GM23338 (cell line): ENCODE measurements at regions not wholly inside any gene's neighbourhood (a gene's known extent, or its start where the extent isn't known, plus 50 kb on each side); places are given as distances from the start of the nearest gene placed in this dataset.

ENCODE experiments used
- ATAC-seq: fragments of 200-7000 bp; cut with Tn5 transposase; 3 replicates; pipeline ENCODE4 v1.9.1; 2020
- DNase-seq: peaks from one replicate; pipeline ENCODE4 v3.0.0-alpha.2; 2015; ENCODE audit warnings: low spot score
- H2AFZ ChIP-seq: fragments of 200-600 bp; sonication (generic); 2 replicates; pipeline ENCODE4 v1.8.0; 2016; ENCODE audit warnings: antibody characterized with exemption, mild to moderate bottlenecking, moderate library complexity
- H3F3A ChIP-seq: fragments of 200-600 bp; sonication (generic); replicated peaks from 2 replicates; pipeline ENCODE4 v1.8.0; 2017; ENCODE audit warnings: antibody characterized with exemption, mixed run types, low read depth
- H3K27ac ChIP-seq: fragments of 200-600 bp; sonication (generic); 2 replicates; pipeline ENCODE4 v1.6.1; 2016; ENCODE audit warnings: low read depth
- H3K27me3 ChIP-seq: fragments of 200-600 bp; sonication (generic); 2 replicates; pipeline ENCODE4 v1.8.0; 2016; ENCODE audit warnings: mild to moderate bottlenecking, mixed run types, moderate library complexity; ENCODE audit not compliant: insufficient read depth
- H3K36me3 ChIP-seq: fragments of 200-600 bp; sonication (generic); 2 replicates; pipeline ENCODE4 v1.8.0; 2016; ENCODE audit warnings: mild to moderate bottlenecking; ENCODE audit not compliant: insufficient read depth
- H3K4me1 ChIP-seq: fragments of 200-600 bp; sonication (generic); 2 replicates; pipeline ENCODE4 v1.8.0; 2016; ENCODE audit warnings: mild to moderate bottlenecking, moderate library complexity; ENCODE audit not compliant: insufficient read depth
- H3K4me2 ChIP-seq: fragments of 200-600 bp; sonication (generic); 2 replicates; pipeline ENCODE4 v1.7.1; 2017; ENCODE audit warnings: mixed run types
- H3K4me3 ChIP-seq: fragments of 200-600 bp; sonication (generic); 2 replicates; pipeline ENCODE4 v1.6.1; 2016; ENCODE audit warnings: mixed run types
- H3K79me2 ChIP-seq: fragments of 200-600 bp; sonication (generic); replicated peaks from 2 replicates; pipeline ENCODE4 v1.8.0; 2017; ENCODE audit warnings: mild to moderate bottlenecking; ENCODE audit not compliant: insufficient read depth
- H3K9me2 ChIP-seq: fragments of 200-600 bp; sonication (generic); 2 replicates; pipeline ENCODE4 v1.8.0; 2017; ENCODE audit not compliant: insufficient read depth
- H4K20me1 ChIP-seq: fragments of 200-600 bp; sonication (generic); replicated peaks from 2 replicates; pipeline ENCODE4 v1.8.0; 2017; ENCODE audit warnings: mild to moderate bottlenecking; ENCODE audit not compliant: insufficient read depth
- H3K27ac Mint-ChIP-seq: 2 replicates; pipeline ENCODE4 v1.8.0; 2020; ENCODE audit warnings: inconsistent platforms, mild to moderate bottlenecking, moderate library complexity, mixed read lengths
- H3K27me3 Mint-ChIP-seq: 3 replicates; pipeline ENCODE4 v1.8.0; 2022; ENCODE audit warnings: low read depth, mild to moderate bottlenecking, moderate library complexity, mixed read lengths, inconsistent platforms; ENCODE audit not compliant: insufficient read depth, poor library complexity
- H3K36me3 Mint-ChIP-seq: 3 replicates; pipeline ENCODE4 v1.8.0; 2021; ENCODE audit warnings: low read depth, mild to moderate bottlenecking, inconsistent platforms, moderate library complexity, mixed read lengths
- H3K4me1 Mint-ChIP-seq: 3 replicates; pipeline ENCODE4 v1.8.0; 2020; ENCODE audit warnings: mild to moderate bottlenecking, inconsistent platforms, mixed read lengths
- H3K4me3 Mint-ChIP-seq: 3 replicates; pipeline ENCODE4 v1.8.0; 2021; ENCODE audit warnings: moderate library complexity, mild to moderate bottlenecking, inconsistent platforms, mixed read lengths
- H3K9me3 Mint-ChIP-seq: 3 replicates; pipeline ENCODE4 v1.8.0; 2020; ENCODE audit warnings: moderate library complexity, mild to moderate bottlenecking, inconsistent platforms, mixed read lengths
- CREB1 ChIP-seq: fragments of 250-450 bp; sonication (Bioruptor Pico); IDR thresholded peaks from 2 replicates; pipeline ENCODE4 v1.5.0; 2020; ENCODE audit warnings: low read depth, mild to moderate bottlenecking, moderate library complexity
- EZH2 ChIP-seq: fragments of 200-600 bp; sonication (generic); IDR thresholded peaks from one replicate; pipeline ENCODE4 v1.8.0; 2017; ENCODE audit warnings: antibody characterized with exemption, mild to moderate bottlenecking, low read depth; ENCODE audit not compliant: unreplicated experiment
- NANOG ChIP-seq: IDR thresholded peaks from 2 replicates; pipeline ENCODE4 v1.6.1; 2016; ENCODE audit warnings: antibody characterized with exemption, borderline replicate concordance
- POLR2AphosphoS5 ChIP-seq: IDR thresholded peaks from 2 replicates; pipeline ENCODE4 v1.6.1; 2016; ENCODE audit warnings: antibody characterized with exemption, low read depth
- ZNF114 ChIP-seq: fragments of 250-450 bp; sonication (Bioruptor Pico); IDR thresholded peaks from 2 replicates; pipeline ENCODE4 v1.5.0; 2020; ENCODE audit warnings: mild to moderate bottlenecking, moderate library complexity
- TF ChIP-seq, protein P1 (sequence below): IDR thresholded peaks from one replicate; pipeline ENCODE4 v1.6.1; 2018; ENCODE audit warnings: antibody characterized with exemption; ENCODE audit not compliant: unreplicated experiment
- TF ChIP-seq, protein P2 (sequence below): IDR thresholded peaks from 2 replicates; pipeline ENCODE4 v1.6.1; 2016; ENCODE audit warnings: antibody characterized with exemption
- TF ChIP-seq, protein P3 (sequence below), 2 experiments: fragments of 200-600 bp in 1 of 2; sonication (generic) in 1 of 2; conservative IDR thresholded peaks; 2 replicates each; pipeline versions ENCODE4 v1.5.1 to v1.6.1; 2016 to 2017; ENCODE audit warnings: antibody characterized with exemption in 2 of 2, low read depth in 2 of 2, mild to moderate bottlenecking in 2 of 2, moderate library complexity in 1 of 2

DNA sequence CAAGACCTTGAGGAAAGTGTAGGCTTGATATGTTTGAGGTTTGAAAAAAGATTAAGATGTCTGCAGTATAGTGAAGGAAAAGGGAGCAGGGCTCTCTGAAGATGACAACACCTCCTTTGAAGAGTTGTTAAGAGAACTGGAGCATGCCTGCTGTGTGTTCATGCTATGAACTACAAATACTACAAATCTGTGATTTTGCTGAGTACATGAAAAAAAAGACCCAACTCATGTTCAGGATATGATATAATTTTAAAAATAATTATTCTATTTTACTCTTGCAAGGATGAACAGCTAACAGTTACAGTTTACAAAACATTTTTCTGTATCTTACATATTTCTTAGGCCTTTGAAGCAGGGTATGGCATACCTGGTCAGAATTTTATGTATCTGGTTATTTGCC is 305.4 kb upstream of the CWC22 start (continued):
- TF ChIP-seq EZH2 (no peak), POLR2AphosphoS5 (no peak), ZNF114 (CRISPR knock-in tag) (no peak), CREB1 (CRISPR knock-in tag) (no peak)
- TF ChIP-seq, protein P1, sequence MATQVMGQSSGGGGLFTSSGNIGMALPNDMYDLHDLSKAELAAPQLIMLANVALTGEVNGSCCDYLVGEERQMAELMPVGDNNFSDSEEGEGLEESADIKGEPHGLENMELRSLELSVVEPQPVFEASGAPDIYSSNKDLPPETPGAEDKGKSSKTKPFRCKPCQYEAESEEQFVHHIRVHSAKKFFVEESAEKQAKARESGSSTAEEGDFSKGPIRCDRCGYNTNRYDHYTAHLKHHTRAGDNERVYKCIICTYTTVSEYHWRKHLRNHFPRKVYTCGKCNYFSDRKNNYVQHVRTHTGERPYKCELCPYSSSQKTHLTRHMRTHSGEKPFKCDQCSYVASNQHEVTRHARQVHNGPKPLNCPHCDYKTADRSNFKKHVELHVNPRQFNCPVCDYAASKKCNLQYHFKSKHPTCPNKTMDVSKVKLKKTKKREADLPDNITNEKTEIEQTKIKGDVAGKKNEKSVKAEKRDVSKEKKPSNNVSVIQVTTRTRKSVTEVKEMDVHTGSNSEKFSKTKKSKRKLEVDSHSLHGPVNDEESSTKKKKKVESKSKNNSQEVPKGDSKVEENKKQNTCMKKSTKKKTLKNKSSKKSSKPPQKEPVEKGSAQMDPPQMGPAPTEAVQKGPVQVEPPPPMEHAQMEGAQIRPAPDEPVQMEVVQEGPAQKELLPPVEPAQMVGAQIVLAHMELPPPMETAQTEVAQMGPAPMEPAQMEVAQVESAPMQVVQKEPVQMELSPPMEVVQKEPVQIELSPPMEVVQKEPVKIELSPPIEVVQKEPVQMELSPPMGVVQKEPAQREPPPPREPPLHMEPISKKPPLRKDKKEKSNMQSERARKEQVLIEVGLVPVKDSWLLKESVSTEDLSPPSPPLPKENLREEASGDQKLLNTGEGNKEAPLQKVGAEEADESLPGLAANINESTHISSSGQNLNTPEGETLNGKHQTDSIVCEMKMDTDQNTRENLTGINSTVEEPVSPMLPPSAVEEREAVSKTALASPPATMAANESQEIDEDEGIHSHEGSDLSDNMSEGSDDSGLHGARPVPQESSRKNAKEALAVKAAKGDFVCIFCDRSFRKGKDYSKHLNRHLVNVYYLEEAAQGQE: no peak
- TF ChIP-seq, protein P2, sequence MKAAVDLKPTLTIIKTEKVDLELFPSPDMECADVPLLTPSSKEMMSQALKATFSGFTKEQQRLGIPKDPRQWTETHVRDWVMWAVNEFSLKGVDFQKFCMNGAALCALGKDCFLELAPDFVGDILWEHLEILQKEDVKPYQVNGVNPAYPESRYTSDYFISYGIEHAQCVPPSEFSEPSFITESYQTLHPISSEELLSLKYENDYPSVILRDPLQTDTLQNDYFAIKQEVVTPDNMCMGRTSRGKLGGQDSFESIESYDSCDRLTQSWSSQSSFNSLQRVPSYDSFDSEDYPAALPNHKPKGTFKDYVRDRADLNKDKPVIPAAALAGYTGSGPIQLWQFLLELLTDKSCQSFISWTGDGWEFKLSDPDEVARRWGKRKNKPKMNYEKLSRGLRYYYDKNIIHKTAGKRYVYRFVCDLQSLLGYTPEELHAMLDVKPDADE: no peak

DNA sequence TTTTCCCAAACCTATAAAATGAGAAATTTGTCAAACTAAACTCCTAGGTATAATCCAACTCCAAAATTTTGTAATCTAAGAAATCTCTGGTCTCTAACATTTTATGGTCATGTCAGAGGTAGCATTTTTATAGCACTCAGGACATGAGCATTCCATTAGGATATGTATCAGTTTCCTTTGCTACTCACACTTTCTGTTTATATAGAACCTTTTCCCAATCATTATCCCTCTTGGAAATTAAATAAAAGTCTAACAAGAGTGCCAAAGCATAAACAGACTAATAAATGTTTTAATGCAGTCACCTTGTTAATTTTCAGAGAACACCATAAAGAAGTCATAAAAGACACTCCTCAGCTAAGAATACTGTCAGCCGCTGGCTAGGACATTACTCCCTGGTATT is 300.0 kb upstream of the CWC22 start:
- Mint-ChIP-seq H3K27me3 (no peaks in the 10 kb centered on the region), H3K9me3 (no peaks in the 10 kb centered on the region), H3K27ac (no peak overlapping the region), H3K4me1 (no peaks in the 10 kb centered on the region), H3K4me3 (no peak overlapping the region), H3K36me3 (no peaks in the 10 kb centered on the region)
- Histone ChIP-seq H3K4me1 (no peaks in the 10 kb centered on the region), H3K4me3 (no peak overlapping the region), H3K36me3 (no peaks in the 10 kb centered on the region), H2AFZ (no peak overlapping the region), H3K27me3 (no peaks in the 10 kb centered on the region), H3F3A (no peaks in the 10 kb centered on the region), H3K27ac (no peak overlapping the region), H3K4me2 (no peak overlapping the region), H3K9me2 (no peaks in the 10 kb centered on the region), H4K20me1 (no peaks in the 10 kb centered on the region), H3K79me2 (no peaks in the 10 kb centered on the region)
- DNase-seq (no peak), ATAC-seq (no peak)
- TF ChIP-seq, protein P1: no peak
- TF ChIP-seq, protein P2: no peak
- TF ChIP-seq, protein P3, sequence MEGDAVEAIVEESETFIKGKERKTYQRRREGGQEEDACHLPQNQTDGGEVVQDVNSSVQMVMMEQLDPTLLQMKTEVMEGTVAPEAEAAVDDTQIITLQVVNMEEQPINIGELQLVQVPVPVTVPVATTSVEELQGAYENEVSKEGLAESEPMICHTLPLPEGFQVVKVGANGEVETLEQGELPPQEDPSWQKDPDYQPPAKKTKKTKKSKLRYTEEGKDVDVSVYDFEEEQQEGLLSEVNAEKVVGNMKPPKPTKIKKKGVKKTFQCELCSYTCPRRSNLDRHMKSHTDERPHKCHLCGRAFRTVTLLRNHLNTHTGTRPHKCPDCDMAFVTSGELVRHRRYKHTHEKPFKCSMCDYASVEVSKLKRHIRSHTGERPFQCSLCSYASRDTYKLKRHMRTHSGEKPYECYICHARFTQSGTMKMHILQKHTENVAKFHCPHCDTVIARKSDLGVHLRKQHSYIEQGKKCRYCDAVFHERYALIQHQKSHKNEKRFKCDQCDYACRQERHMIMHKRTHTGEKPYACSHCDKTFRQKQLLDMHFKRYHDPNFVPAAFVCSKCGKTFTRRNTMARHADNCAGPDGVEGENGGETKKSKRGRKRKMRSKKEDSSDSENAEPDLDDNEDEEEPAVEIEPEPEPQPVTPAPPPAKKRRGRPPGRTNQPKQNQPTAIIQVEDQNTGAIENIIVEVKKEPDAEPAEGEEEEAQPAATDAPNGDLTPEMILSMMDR (conservative IDR thresholded peaks at IDR 0.05; ENCODE audit: low read depth in 2 of 2): no peak
- TF ChIP-seq NANOG (no peak), POLR2AphosphoS5 (no peak), CREB1 (CRISPR knock-in tag) (no peak), ZNF114 (CRISPR knock-in tag) (no peak)
